ENCODE measurements at regions not wholly inside any gene's neighbourhood (a gene's known extent, or its start where the extent isn't known, plus 50 kb on each side); places are given as distances from the start of the nearest gene placed in this dataset.

GRCh38 chr20:22672191-22672590 is 87.8 kb upstream of the FOXA2 start:
- Histone ChIP-seq H3F3A (ENCODE audit: insufficient read depth) (no peaks in the 10 kb centered on the region), H3K9me3 (ENCODE audit: low read depth) (no peaks in the 10 kb centered on the region), H3K79me2 (ENCODE audit: insufficient read depth) (no peaks in the 10 kb centered on the region), H3K4me3 (no peak overlapping the region), H3K36me3 (ENCODE audit: low read depth) (no peaks in the 10 kb centered on the region), H4K20me1 (ENCODE audit: insufficient read depth) (no peaks in the 10 kb centered on the region), H3K9me2 (ENCODE audit: insufficient read depth) (no peaks in the 10 kb centered on the region), H3K9ac (no peak overlapping the region), H2AFZ (no peak overlapping the region), H3K4me1 (ENCODE audit: insufficient read depth) (no peaks in the 10 kb centered on the region), H3K27ac (no peak overlapping the region), H3K4me2 (ENCODE audit: unreplicated experiment) (no peak overlapping the region), H3K27me3 (replicated peaks; ENCODE audit: insufficient read depth) (no peaks in the 10 kb centered on the region)
- 27 to 33% methylated on average over 1 of the region's 1 CpG for WGBS, 2 experiments (ENCODE audit: low coverage in 1 of 2, low lambda C conversion rate in 2 of 2, missing lambda C conversion rate in 2 of 2)
- in situ Hi-C loops (cut with MboI): no loop called here
- no peak for TF ChIP-seq EZH2 (IDR thresholded peaks at IDR 0.05; ENCODE audit: insufficient read depth, poor library complexity, severe bottlenecking)
- no peak for TF ChIP-seq EZH2phosphoT487 (IDR thresholded peaks at IDR 0.05; ENCODE audit: insufficient read depth, low read depth)
- DNase-seq: no peak

GRCh38 chr20:22673467-22673866 is 89.1 kb upstream of the FOXA2 start:
- no peaks in the 10 kb centered on the region for H3F3A ChIP-seq (ENCODE audit: insufficient read depth)
- H3K9ac ChIP-seq: no peak overlapping the region
- H3K4me2 ChIP-seq (ENCODE audit: unreplicated experiment): no peak overlapping the region
- TF ChIP-seq EZH2phosphoT487 (IDR thresholded peaks at IDR 0.05; ENCODE audit: insufficient read depth, low read depth) (no peak), EZH2 (IDR thresholded peaks at IDR 0.05; ENCODE audit: insufficient read depth, poor library complexity, severe bottlenecking) (no peak)
- no peak overlapping the region for H2AFZ ChIP-seq
- no peaks in the 10 kb centered on the region for H3K9me3 ChIP-seq (ENCODE audit: low read depth)
- no peak overlapping the region for H3K4me3 ChIP-seq
- 42 to 43% methylated on average over 6 of the region's 6 CpGs for WGBS, 2 experiments (ENCODE audit: low coverage in 1 of 2, low lambda C conversion rate in 2 of 2, missing lambda C conversion rate in 2 of 2)
- DNase-seq: no peak
- no peaks in the 10 kb centered on the region for H3K79me2 ChIP-seq (ENCODE audit: insufficient read depth)
- H3K36me3 ChIP-seq (ENCODE audit: low read depth): no peaks in the 10 kb centered on the region
- no peaks in the 10 kb centered on the region for H3K4me1 ChIP-seq (ENCODE audit: insufficient read depth)
- H3K27me3 ChIP-seq (replicated peaks; ENCODE audit: insufficient read depth): no peaks in the 10 kb centered on the region
- no peaks in the 10 kb centered on the region for H3K9me2 ChIP-seq (ENCODE audit: insufficient read depth)
- no peaks in the 10 kb centered on the region for H4K20me1 ChIP-seq (ENCODE audit: insufficient read depth)
- no peak overlapping the region for H3K27ac ChIP-seq
- in situ Hi-C loops (cut with MboI): no loop called here

GRCh38 chr20:22675341-22675740 is 91.0 kb upstream of the FOXA2 start:
- no peaks in the 10 kb centered on the region for H3F3A ChIP-seq (ENCODE audit: insufficient read depth)
- in situ Hi-C loops (cut with MboI): no loop called here
- H3K27ac ChIP-seq: no peak overlapping the region
- H2AFZ ChIP-seq: no peak overlapping the region
- H3K9me3 ChIP-seq (ENCODE audit: low read depth): no peaks in the 10 kb centered on the region
- no peaks in the 10 kb centered on the region for H3K9me2 ChIP-seq (ENCODE audit: insufficient read depth)
- H3K4me3 ChIP-seq: no peak overlapping the region
- no peak for DNase-seq
- H3K4me2 ChIP-seq (ENCODE audit: unreplicated experiment): no peak overlapping the region
- H3K27me3 ChIP-seq (replicated peaks; ENCODE audit: insufficient read depth): no peaks in the 10 kb centered on the region; the same call in 1 of the 2 replicates
- H3K4me1 ChIP-seq (ENCODE audit: insufficient read depth): no peaks in the 10 kb centered on the region
- 54 to 55% methylated on average over 10 of the region's 10 CpGs for WGBS, 2 experiments (ENCODE audit: low coverage in 1 of 2, low lambda C conversion rate in 2 of 2, missing lambda C conversion rate in 2 of 2)
- no peak for TF ChIP-seq EZH2phosphoT487 (IDR thresholded peaks at IDR 0.05; ENCODE audit: insufficient read depth, low read depth)
- no peak for TF ChIP-seq EZH2 (IDR thresholded peaks at IDR 0.05; ENCODE audit: insufficient read depth, poor library complexity, severe bottlenecking)
- no peaks in the 10 kb centered on the region for H3K36me3 ChIP-seq (ENCODE audit: low read depth)
- no peak overlapping the region for H3K9ac ChIP-seq
- no peaks in the 10 kb centered on the region for H4K20me1 ChIP-seq (ENCODE audit: insufficient read depth)
- no peaks in the 10 kb centered on the region for H3K79me2 ChIP-seq (ENCODE audit: insufficient read depth)

- in situ Hi-C loops (cut with MboI): no loop called here
- peaks cover 14% of the 10 kb centered on the region; the same call in 1 of the 2 replicates for H3K27me3 ChIP-seq (replicated peaks; ENCODE audit: insufficient read depth)
- H3F3A ChIP-seq (ENCODE audit: insufficient read depth): no peaks in the 10 kb centered on the region
- no peaks in the 10 kb centered on the region for H4K20me1 ChIP-seq (ENCODE audit: insufficient read depth)
- no peak overlapping the region for H3K4me3 ChIP-seq
- H3K4me2 ChIP-seq (ENCODE audit: unreplicated experiment): no peak overlapping the region
- H3K9ac ChIP-seq: no peak overlapping the region
- H3K36me3 ChIP-seq (ENCODE audit: low read depth): no peaks in the 10 kb centered on the region
- no peaks in the 10 kb centered on the region for H3K9me3 ChIP-seq (ENCODE audit: low read depth)
- H2AFZ ChIP-seq: no peak overlapping the region
- DNase-seq: no peak
- TF ChIP-seq EZH2 (IDR thresholded peaks at IDR 0.05; ENCODE audit: insufficient read depth, poor library complexity, severe bottlenecking): no peak
- no peak for TF ChIP-seq EZH2phosphoT487 (IDR thresholded peaks at IDR 0.05; ENCODE audit: insufficient read depth, low read depth)
- H3K79me2 ChIP-seq (ENCODE audit: insufficient read depth): no peaks in the 10 kb centered on the region
- no peaks in the 10 kb centered on the region for H3K4me1 ChIP-seq (ENCODE audit: insufficient read depth)
- WGBS, 2 experiments (ENCODE audit: low coverage in 1 of 2, low lambda C conversion rate in 2 of 2, missing lambda C conversion rate in 2 of 2): 32 to 49% methylated on average over 2 of the region's 2 CpGs
- no peak overlapping the region for H3K27ac ChIP-seq
- no peaks in the 10 kb centered on the region for H3K9me2 ChIP-seq (ENCODE audit: insufficient read depth)
These were observed 94.3 kb upstream of the FOXA2 start for GRCh38 chr20:22678678-22679077.

- H3K4me1 ChIP-seq (ENCODE audit: insufficient read depth): no peaks in the 10 kb centered on the region
- no peaks in the 10 kb centered on the region for H3K9me2 ChIP-seq (ENCODE audit: insufficient read depth)
- H4K20me1 ChIP-seq (ENCODE audit: insufficient read depth): no peaks in the 10 kb centered on the region
- no peaks in the 10 kb centered on the region for H3K36me3 ChIP-seq (ENCODE audit: low read depth)
- in situ Hi-C loops (cut with MboI): no loop called here
- no peak for TF ChIP-seq EZH2 (IDR thresholded peaks at IDR 0.05; ENCODE audit: insufficient read depth, poor library complexity, severe bottlenecking)
- no peak for TF ChIP-seq EZH2phosphoT487 (IDR thresholded peaks at IDR 0.05; ENCODE audit: insufficient read depth, low read depth)
- H3K27ac ChIP-seq: no peak overlapping the region
- no peak overlapping the region for H3K4me2 ChIP-seq (ENCODE audit: unreplicated experiment)
- DNase-seq: no peak
- no peaks in the 10 kb centered on the region for H3K9me3 ChIP-seq (ENCODE audit: low read depth)
- peaks cover 14% of the 10 kb centered on the region; the same call in 1 of the 2 replicates for H3K27me3 ChIP-seq (replicated peaks; ENCODE audit: insufficient read depth)
- H3F3A ChIP-seq (ENCODE audit: insufficient read depth): no peaks in the 10 kb centered on the region
- 24 to 26% methylated on average over 4 of the region's 4 CpGs for WGBS, 2 experiments (ENCODE audit: low coverage in 1 of 2, low lambda C conversion rate in 2 of 2, missing lambda C conversion rate in 2 of 2)
- H3K79me2 ChIP-seq (ENCODE audit: insufficient read depth): no peaks in the 10 kb centered on the region
- H3K4me3 ChIP-seq: no peak overlapping the region
- no peak overlapping the region for H3K9ac ChIP-seq
- H2AFZ ChIP-seq: no peak overlapping the region
These were observed 94.8 kb upstream of the FOXA2 start for GRCh38 chr20:22679197-22679596.
